ENCODE measurements at regions not wholly inside any gene's neighbourhood (a gene's known extent, or its start where the extent isn't known, plus 50 kb on each side); places are given as distances from the start of the nearest gene placed in this dataset.

GRCh38 chrY:7308816-7309215, 397.3 kb upstream of the AMELY start:
- TF ChIP-seq CTCF (IDR thresholded peaks at IDR 0.05 in 8 of 11, conservative IDR thresholded peaks at IDR 0.05 in 3 of 11), result no peak
- no peak for TF ChIP-seq POLR2AphosphoS5 (IDR thresholded peaks at IDR 0.05)
- TF ChIP-seq POLR2A (IDR thresholded peaks at IDR 0.05), result no peak

Data from spleen (tissue), 7 donors.